GM12892 (cell line): ENCODE measurements at regions not wholly inside any gene's neighbourhood (a gene's known extent, or its start where the extent isn't known, plus 50 kb on each side); places are given as distances from the start of the nearest gene placed in this dataset.
"Not testable (repeated sequence)": the region's sequence is repeated elsewhere in the genome, so short reads cannot be mapped to it uniquely, and the experiment has no call there.

Source experiments
- DNase-seq: peaks from one replicate; pipeline ENCODE4 v3.0.0; 2011; ENCODE audit not compliant: insufficient read length
- FAIRE-seq: peaks from 2 replicates; lab custom pipeline; 2011; peaks lifted over from hg19 to GRCh38; lab: Jason Lieb, UNC
- POLR2A ChIP-seq: IDR thresholded peaks from 2 replicates; pipeline ENCODE4 v1.6.1; 2011; ENCODE audit warnings: low read depth, low read length, control low read depth
- POLR2AphosphoS5 ChIP-seq: IDR thresholded peaks from 2 replicates; pipeline ENCODE4 v1.6.1; 2011; ENCODE audit warnings: low read depth, low read length, control low read depth
- TAF1 ChIP-seq: IDR thresholded peaks from 2 replicates; pipeline ENCODE4 v1.6.1; 2011; ENCODE audit warnings: low read depth, mild to moderate bottlenecking, control low read depth, low read length, borderline replicate concordance

GRCh38 chr3:78235841-78236240, 1195.9 kb downstream of the ROBO2 start:
- FAIRE-seq (no peak), DNase-seq (no peak)
- TF ChIP-seq POLR2AphosphoS5 (no peak), POLR2A (no peak), TAF1 (no peak)

- DNase-seq (no peak), FAIRE-seq (no peak)
- no peak for TF ChIP-seq POLR2AphosphoS5
- no peak for TF ChIP-seq TAF1
- no peak for TF ChIP-seq POLR2A
Observed at GRCh38 chr3:78238811-78239210, 1198.9 kb downstream of the ROBO2 start.

GRCh38 chr3:78242724-78243123, 1202.8 kb downstream of the ROBO2 start:
- no peak for DNase-seq
- TF ChIP-seq POLR2A (no peak), TAF1 (no peak), POLR2AphosphoS5 (no peak)
- no peak for FAIRE-seq

GRCh38 chr3:78244136-78244535, 1204.2 kb downstream of the ROBO2 start:
- FAIRE-seq = no peak
- no peak for DNase-seq

GRCh38 chr3:78249294-78249693, 1209.4 kb downstream of the ROBO2 start:
- TF ChIP-seq POLR2A (no peak), POLR2AphosphoS5 (no peak), TAF1 (no peak)
- DNase-seq = no peak
- no peak for FAIRE-seq

More at GRCh38 chr3:78244136-78244535, 1204.2 kb downstream of the ROBO2 start:
- no peak for TF ChIP-seq POLR2AphosphoS5

GRCh38 chr3:78253860-78254259, 1214.0 kb downstream of the ROBO2 start:
- DNase-seq (no peak), FAIRE-seq (no peak)
- TF ChIP-seq TAF1 (no peak), POLR2AphosphoS5 (no peak), POLR2A (no peak)

GRCh38 chr3:78255403-78255802, 1215.5 kb downstream of the ROBO2 start:
- FAIRE-seq (no peak), DNase-seq (no peak)
- TF ChIP-seq TAF1 = no peak

GRCh38 chr3:78256123-78256522, 1216.2 kb downstream of the ROBO2 start:
- no peak for DNase-seq
- TF ChIP-seq POLR2AphosphoS5 (no peak), POLR2A (no peak), TAF1 (no peak)
- no peak for FAIRE-seq

- no peak for DNase-seq
- TF ChIP-seq POLR2A (no peak), TAF1 (no peak), POLR2AphosphoS5 (no peak)
- FAIRE-seq = no peak
Observed at GRCh38 chr3:78257951-78258530, 1218.1 kb downstream of the ROBO2 start.

- no peak for FAIRE-seq
- no peak for DNase-seq
- TF ChIP-seq POLR2AphosphoS5 (no peak), POLR2A (no peak), TAF1 (no peak)
Observed at GRCh38 chr3:78258798-78259197, 1218.9 kb downstream of the ROBO2 start.

GRCh38 chr3:78260388-78260787, 1220.5 kb downstream of the ROBO2 start:
- FAIRE-seq = no peak
- TF ChIP-seq POLR2A = no peak
- no peak for TF ChIP-seq TAF1
- no peak for TF ChIP-seq POLR2AphosphoS5
- no peak for DNase-seq

GRCh38 chr3:78266550-78266949, 1226.7 kb downstream of the ROBO2 start:
- FAIRE-seq, DNase-seq: not testable (repeated sequence)

GRCh38 chr3:78267235-78267634, 1227.3 kb downstream of the ROBO2 start:
- no peak for DNase-seq
- no peak for FAIRE-seq
- TF ChIP-seq POLR2A (no peak), TAF1 (no peak), POLR2AphosphoS5 (no peak)
